Activated CD4-positive, alpha-beta T cell treated with anti-CD3 and anti-CD28 coated beads for 48 hours (primary cell): ENCODE measurements at regions not wholly inside any gene's neighbourhood (a gene's known extent, or its start where the extent isn't known, plus 50 kb on each side); places are given as distances from the start of the nearest gene placed in this dataset.

ENCODE experiments used
- DNase-seq: peaks from one replicate; pipeline ENCODE4 v3.0.0-alpha.2; 2020

- DNase-seq: no peak
These were observed 139.6 kb upstream of the UNC5B start for GRCh38 chr10:71072823-71073210.

GRCh38 chr10:71073451-71074175 lies 138.8 kb upstream of the UNC5B start:
- no peak for DNase-seq

GRCh38 chr10:71074176-71074755 lies 138.1 kb upstream of the UNC5B start:
- no peak for DNase-seq

GRCh38 chr10:71075086-71075758 lies 137.1 kb upstream of the UNC5B start:
- DNase-seq: no peak

- no peak for DNase-seq
These were observed 136.5 kb upstream of the UNC5B start for GRCh38 chr10:71075759-71076472.

GRCh38 chr10:71076473-71077142 lies 135.8 kb upstream of the UNC5B start:
- DNase-seq: no peak

- DNase-seq: no peak
These were observed 135.2 kb upstream of the UNC5B start for GRCh38 chr10:71077143-71077581.

- no peak for DNase-seq
These were observed 134.4 kb upstream of the UNC5B start for GRCh38 chr10:71077796-71078453.

- DNase-seq: no peak
These were observed 133.8 kb upstream of the UNC5B start for GRCh38 chr10:71078454-71079145.

- DNase-seq: no peak
These were observed 132.5 kb upstream of the UNC5B start for GRCh38 chr10:71079761-71080380.

- no peak for DNase-seq
These were observed 131.8 kb upstream of the UNC5B start for GRCh38 chr10:71080381-71081228.

- no peak for DNase-seq
These were observed 131.2 kb upstream of the UNC5B start for GRCh38 chr10:71081229-71081560.

GRCh38 chr10:71081912-71082311 lies 130.5 kb upstream of the UNC5B start:
- DNase-seq: no peak

- DNase-seq: no peak
These were observed 129.2 kb upstream of the UNC5B start for GRCh38 chr10:71082960-71083715.

- no peak for DNase-seq
These were observed 128.7 kb upstream of the UNC5B start for GRCh38 chr10:71083716-71083975.

- no peak for DNase-seq
These were observed 128.1 kb upstream of the UNC5B start for GRCh38 chr10:71084061-71084817.

- no peak for DNase-seq
These were observed 127.6 kb upstream of the UNC5B start for GRCh38 chr10:71084818-71085126.

- DNase-seq: no peak
These were observed 126.5 kb upstream of the UNC5B start for GRCh38 chr10:71085689-71086438.
